Motor neuron (in vitro differentiated cells): ENCODE measurements at regions not wholly inside any gene's neighbourhood (a gene's known extent, or its start where the extent isn't known, plus 50 kb on each side); places are given as distances from the start of the nearest gene placed in this dataset.
A peak's percentile ranks its signal among the peaks of the same experiment; 100 is the strongest.
"Not testable (repeated sequence)": the region's sequence is repeated elsewhere in the genome, so short reads cannot be mapped to it uniquely, and the experiment has no call there.

Experiments used
- ATAC-seq, 8 experiments: fragments of 200-7000 bp; cut with Tn5 transposase; replicated peaks in 6 of 8; 2 replicates each; pipeline ENCODE4 v1.8.0; 2021; ENCODE audit warnings: mild to moderate bottlenecking in 8 of 8, moderate library complexity in 8 of 8
- H3K27ac ChIP-seq, 2 donors: fragments of 250-450 bp; sonication (Bioruptor Pico); 2 replicates each; pipeline ENCODE4 v1.9.0; 2021; ENCODE audit warnings: antibody characterized with exemption in 2 of 2, mild to moderate bottlenecking in 2 of 2, moderate library complexity in 1 of 2
- H3K4me1 ChIP-seq, 2 donors: fragments of 250-450 bp; sonication (Bioruptor Pico); replicated peaks in 1 of 2; 2 replicates each; pipeline ENCODE4 v1.6.1; 2021; ENCODE audit warnings: antibody characterized with exemption in 2 of 2, mild to moderate bottlenecking in 2 of 2, moderate library complexity in 1 of 2
- H3K4me3 ChIP-seq, 5 donors: fragments of 250-450 bp; sonication (Bioruptor Pico); 2 replicates each; pipeline ENCODE4 v1.9.0; 2021; ENCODE audit warnings: antibody characterized with exemption in 5 of 5, mild to moderate bottlenecking in 5 of 5, moderate library complexity in 4 of 5
- WGBS, 10 experiments: fragments of 450-650 bp; shearing (Covaris generic); methylation state at CpG; one replicate each; pipeline ENCODE4 v1.0.0; 2022; 5-methylcytosine and 5-hydroxymethylcytosine counted together
- in situ Hi-C, 9 experiments: fragments of 400-800 bp; cut with MboI; loops; one replicate each; pipeline ENCODE4 v1.15.0; 2021; ENCODE audit warnings: low sequenced_read_pairs in 9 of 9, low pct_unique_long_range_greater_than_20kb in 2 of 9; ENCODE audit not compliant: unreplicated experiment in 9 of 9

- ATAC-seq, H3K4me3 ChIP-seq, in situ Hi-C loops, H3K27ac ChIP-seq, H3K4me1 ChIP-seq: not testable (repeated sequence)
- no CpG with 5 or more reads among the region's 7 CpGs for WGBS, 10 experiments
Measured at GRCh38 chr1:149157409-149157808, 54.1 kb upstream of the NBPF9 start.

GRCh38 chr1:149158308-149158707, 55.0 kb upstream of the NBPF9 start:
- H3K4me1 ChIP-seq, in situ Hi-C loops, ATAC-seq, H3K27ac ChIP-seq, H3K4me3 ChIP-seq: not testable (repeated sequence)
- no CpG with 5 or more reads among the region's 3 CpGs for WGBS, 10 experiments

DNA sequence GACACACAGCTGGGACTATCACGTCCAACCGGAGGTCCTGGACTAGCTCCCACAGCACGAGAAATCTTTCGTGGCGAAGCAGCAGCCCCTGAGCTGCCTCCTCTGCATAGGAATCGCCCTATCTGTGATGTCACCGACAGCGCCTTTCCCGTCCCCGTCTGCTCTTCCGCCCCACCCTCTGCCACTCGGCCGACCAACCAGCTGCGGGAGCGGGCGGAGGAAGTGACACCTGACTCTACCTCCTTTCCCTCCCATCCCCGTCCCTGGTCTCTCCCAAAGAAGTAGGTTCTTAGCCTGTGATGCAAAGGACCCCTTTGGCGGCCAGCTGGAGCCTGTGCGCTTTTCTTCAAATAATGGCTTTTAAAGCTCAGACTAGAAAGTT, 59.7 kb upstream of the NBPF9 start:
- in situ Hi-C loops, H3K4me1 ChIP-seq: not testable (repeated sequence)
- H3K27ac ChIP-seq = peak overlapping the region in 1 of 2 donors; percentile 59
- peak overlapping the region in 3 of 5 donors; percentile 24 to 27 (median 26) for H3K4me3 ChIP-seq
- WGBS, 10 experiments = no CpG with 5 or more reads among the region's 19 CpGs
- ATAC-seq = peak; percentile 86 to 99 (median 97)

GRCh38 chr1:149174765-149175164, 71.4 kb upstream of the NBPF9 start:
- no CpG with 5 or more reads among the region's 7 CpGs for WGBS, 10 experiments
- H3K4me1 ChIP-seq, in situ Hi-C loops, ATAC-seq, H3K4me3 ChIP-seq, H3K27ac ChIP-seq: not testable (repeated sequence)

- H3K4me3 ChIP-seq = peak overlapping the region in 3 of 5 donors; percentile 52 to 97 (median 88)
- H3K4me1 ChIP-seq, ATAC-seq, in situ Hi-C loops, H3K27ac ChIP-seq: not testable (repeated sequence)
- no CpG with 5 or more reads among the region's 21 CpGs for WGBS, 10 experiments
Measured at GRCh38 chr1:149175812-149176211, 72.5 kb upstream of the NBPF9 start.

- ATAC-seq, in situ Hi-C loops, H3K4me1 ChIP-seq: not testable (repeated sequence)
- Histone ChIP-seq H3K4me3 (peak overlapping the region; percentile 88 to 100 (median 92)), H3K27ac (peak overlapping the region; percentile 92 to 94)
- no CpG with 5 or more reads among the region's 68 CpGs for WGBS, 10 experiments
Measured at GRCh38 chr1:149176453-149177316, 73.3 kb upstream of the NBPF9 start.

DNA sequence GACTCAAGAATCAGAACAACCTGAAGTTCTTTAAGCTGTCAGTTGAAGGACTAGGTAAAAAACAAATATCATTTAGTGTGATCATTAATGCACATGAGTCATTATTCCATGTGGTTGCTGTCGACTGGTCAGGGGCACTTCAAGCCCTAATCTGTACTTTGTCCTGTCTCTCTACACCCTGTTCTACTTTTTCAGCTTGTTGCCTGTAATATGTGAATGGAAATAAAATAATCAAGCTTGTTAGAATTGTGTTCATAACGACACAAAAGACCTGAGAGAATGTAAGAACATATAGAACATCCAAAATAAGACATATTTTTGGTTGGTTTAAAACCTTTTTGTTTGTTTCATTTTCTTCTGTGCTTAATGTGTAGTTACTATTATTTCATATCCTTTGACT, 87.4 kb upstream of the NBPF9 start:
- in situ Hi-C loops, H3K4me1 ChIP-seq, ATAC-seq, H3K27ac ChIP-seq, H3K4me3 ChIP-seq: not testable (repeated sequence)
- WGBS, 10 experiments = no CpG with 5 or more reads among the region's 2 CpGs

DNA sequence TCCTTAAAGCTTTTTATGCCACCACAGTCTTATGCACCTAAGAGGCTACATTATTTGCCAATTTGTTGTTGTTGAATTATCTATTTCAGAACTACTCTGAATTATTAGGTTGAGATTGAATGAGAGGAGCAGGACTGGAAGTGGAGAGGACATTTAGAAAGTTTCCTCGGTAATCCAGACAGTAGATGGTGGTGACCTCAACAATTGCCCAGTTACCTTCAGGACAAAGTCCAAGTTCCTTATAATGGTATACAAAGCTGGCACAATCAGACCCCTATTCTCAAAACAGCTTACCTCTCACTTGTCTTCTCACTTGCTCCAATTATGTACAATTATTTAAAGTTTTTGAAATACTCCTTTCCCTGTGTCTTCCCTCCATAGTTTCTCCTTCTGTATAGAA, 93.3 kb upstream of the NBPF9 start:
- H3K27ac ChIP-seq, in situ Hi-C loops, H3K4me3 ChIP-seq, ATAC-seq, H3K4me1 ChIP-seq: not testable (repeated sequence)
- WGBS, 10 experiments = 100% methylated on average over 1 of the region's 1 CpG; no CpG with 5 or more reads in 9 of the 10 experiments

GRCh38 chr1:149200567-149200966, 97.2 kb upstream of the NBPF9 start:
- in situ Hi-C loops, H3K27ac ChIP-seq, H3K4me1 ChIP-seq, ATAC-seq, H3K4me3 ChIP-seq: not testable (repeated sequence)
- WGBS, 10 experiments = 80 to 83% methylated on average over 1 of the region's 1 CpG; no CpG with 5 or more reads in 8 of the 10 experiments

DNA sequence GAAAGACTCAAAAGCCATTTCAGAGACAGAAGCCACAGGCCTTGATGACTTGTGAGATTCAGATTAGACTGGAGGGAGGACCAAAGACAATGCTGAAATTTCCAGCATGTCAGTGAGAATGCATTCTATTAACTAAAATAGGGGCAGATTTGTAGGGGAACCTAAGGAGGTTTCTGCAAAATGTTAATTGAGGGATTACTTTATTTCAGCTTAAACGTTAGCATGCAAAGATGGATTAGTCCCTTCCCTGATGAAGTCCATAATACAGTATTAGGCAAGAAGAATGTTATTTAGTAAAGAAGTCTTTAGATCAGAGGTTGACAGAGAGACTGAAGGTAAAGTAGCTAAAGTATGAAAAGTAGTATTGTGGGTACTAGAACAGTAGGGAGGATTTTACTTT, 98.9 kb upstream of the NBPF9 start:
- H3K4me3 ChIP-seq, in situ Hi-C loops, H3K4me1 ChIP-seq, H3K27ac ChIP-seq: not testable (repeated sequence)
- no CpG with 5 or more reads among the region's 1 CpG for WGBS, 10 experiments
- ATAC-seq = peak in 3 of 8 experiments; percentile 57 to 73 (median 73)

- WGBS, 10 experiments = no CpG with 5 or more reads among the region's 2 CpGs
- in situ Hi-C loops, H3K4me3 ChIP-seq, H3K27ac ChIP-seq, H3K4me1 ChIP-seq, ATAC-seq: not testable (repeated sequence)
Measured at GRCh38 chr1:149204396-149204795, 101.0 kb upstream of the NBPF9 start.

- ATAC-seq, H3K4me1 ChIP-seq, H3K4me3 ChIP-seq, in situ Hi-C loops, H3K27ac ChIP-seq: not testable (repeated sequence)
- WGBS, 10 experiments = no CpG with 5 or more reads among the region's 1 CpG
Measured at GRCh38 chr1:149208836-149209235, 105.5 kb upstream of the NBPF9 start.

DNA sequence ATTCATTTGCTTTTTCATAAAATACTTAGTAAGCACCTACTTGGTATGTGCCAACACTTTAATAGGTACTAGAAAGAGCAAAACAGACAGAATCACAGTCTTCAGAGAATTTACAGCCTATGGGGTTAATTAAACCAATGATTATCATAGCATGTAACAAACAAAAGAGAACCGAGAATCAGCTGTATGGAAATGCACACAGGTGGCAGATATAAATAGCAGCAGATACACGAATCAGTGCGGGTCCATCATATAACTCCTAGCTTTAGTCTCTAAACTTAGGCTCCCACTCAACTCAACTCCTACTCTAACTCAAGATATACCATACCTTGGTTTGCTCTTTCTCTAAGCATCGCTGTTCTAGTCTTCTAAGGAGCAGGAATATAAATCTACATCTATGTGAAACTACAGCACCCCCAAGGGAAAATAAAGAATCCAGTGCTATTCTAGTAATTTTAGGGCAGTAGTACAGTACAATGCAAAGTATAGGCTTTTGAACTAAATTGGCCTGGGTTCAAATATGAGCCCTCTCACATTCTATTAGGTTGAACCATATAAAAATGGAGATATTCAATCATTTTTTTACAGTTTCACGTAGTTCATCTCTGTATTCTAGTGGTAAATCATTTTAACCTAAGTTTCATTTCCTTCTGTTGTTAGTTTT, 108.5 kb upstream of the NBPF9 start:
- H3K27ac ChIP-seq, in situ Hi-C loops, H3K4me3 ChIP-seq, ATAC-seq, H3K4me1 ChIP-seq: not testable (repeated sequence)
- no CpG with 5 or more reads among the region's 5 CpGs for WGBS, 10 experiments

DNA sequence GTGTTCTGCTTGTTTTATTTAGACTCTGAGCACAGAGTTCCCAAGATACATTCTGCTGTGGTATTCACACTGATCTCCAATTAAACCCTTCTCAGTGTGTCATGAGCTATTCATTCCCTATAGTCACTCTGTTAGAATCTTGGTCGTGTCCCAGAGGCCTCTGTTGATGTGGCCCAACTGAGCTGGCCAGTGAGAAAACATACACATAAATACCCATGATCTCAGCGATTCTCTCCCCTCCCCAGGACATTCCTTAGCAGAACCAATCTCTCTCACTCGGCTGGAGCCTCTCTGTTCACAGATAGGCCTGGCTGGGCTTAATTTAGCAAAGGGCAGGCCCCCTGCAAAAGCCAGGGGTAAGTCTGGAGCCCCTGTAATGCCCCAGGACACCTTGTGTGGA, 109.6 kb upstream of the NBPF9 start:
- H3K27ac ChIP-seq, in situ Hi-C loops, H3K4me1 ChIP-seq, H3K4me3 ChIP-seq: not testable (repeated sequence)
- no CpG with 5 or more reads among the region's 3 CpGs for WGBS, 10 experiments
- ATAC-seq = peak; percentile 67 to 97 (median 92)
